Endothelial cell of umbilical vein (primary cell): ENCODE measurements at regions not wholly inside any gene's neighbourhood (a gene's known extent, or its start where the extent isn't known, plus 50 kb on each side); places are given as distances from the start of the nearest gene placed in this dataset.

Experiments
- BruUV-seq: library from RNA; stranded (reverse); fragments of 400-500 nt; replicated peaks from 2 replicates; lab custom pipeline; 2021; lab: Mats Ljungman, UMichigan
- CTCF ChIA-PET: fragments of 300-600, 350-600 bp; sonication (Branson Sonifier 250); formaldehyde crosslinking; loops from one replicate; lab custom pipeline; 2021; ENCODE audit warnings: antibody characterized with exemption, inconsistent platforms; lab: Charles Lee
- POLR2A ChIA-PET: fragments of 300-600, 350-600 bp; sonication (Branson Sonifier 250); formaldehyde crosslinking; loops from one replicate; lab custom pipeline; 2021; ENCODE audit warnings: antibody characterized with exemption, inconsistent platforms; lab: Charles Lee
- DNase-seq: peaks from one replicate; pipeline ENCODE4 v3.0.0-alpha.2; 2011; ENCODE audit warnings: low read depth, low spot score
- FAIRE-seq: peaks from 2 replicates; lab custom pipeline; 2011; peaks lifted over from hg19 to GRCh38; lab: Jason Lieb, UNC
- H2AFZ ChIP-seq: 2 replicates; pipeline ENCODE4 v1.6.0; 2012; ENCODE audit warnings: low read depth, low read length, control low read depth, inconsistent platforms
- H3K27ac ChIP-seq: 2 replicates; pipeline ENCODE4 v1.5.1; 2011; ENCODE audit warnings: low read depth, mild to moderate bottlenecking, control low read depth, low read length, moderate library complexity; ENCODE audit not compliant: insufficient read depth
- H3K27me3 ChIP-seq, 2 experiments: 2 replicates each; pipeline versions ENCODE4 v1.6.0 to v1.6.1; 2011; ENCODE audit warnings: low read length in 2 of 2, mixed read lengths in 1 of 2; ENCODE audit not compliant: control insufficient read depth in 2 of 2, insufficient read depth in 2 of 2
- H3K36me3 ChIP-seq, 2 experiments: 2 replicates in 1 of 2; 3 replicates in 1 of 2; pipeline ENCODE4 v1.5.1; 2011; ENCODE audit warnings: low read length in 2 of 2, mild to moderate bottlenecking in 1 of 2, moderate library complexity in 1 of 2; ENCODE audit not compliant: control insufficient read depth in 2 of 2, insufficient read depth in 2 of 2; ENCODE audit errors: extremely low read depth in 1 of 2
- H3K4me1 ChIP-seq: 3 replicates; pipeline ENCODE4 v1.5.1; 2011; ENCODE audit warnings: mild to moderate bottlenecking, low read length; ENCODE audit not compliant: control insufficient read depth, insufficient read depth; ENCODE audit errors: extremely low read depth
- H3K4me2 ChIP-seq: 2 replicates; pipeline ENCODE4 v1.6.1; 2011; ENCODE audit warnings: low read length, control low read depth, mixed read lengths; ENCODE audit not compliant: insufficient read depth
- H3K4me3 ChIP-seq, 3 experiments: fragments of 200-600 bp in 1 of 3; sonication (generic), shearing (Covaris generic) in 1 of 3; replicated peaks in 1 of 3; 2 replicates each; pipeline ENCODE4 v1.5.1; 2011 to 2016; ENCODE audit warnings: control low read depth in 3 of 3, low read length in 3 of 3, mild to moderate bottlenecking in 2 of 3, inconsistent platforms in 1 of 3, low read depth in 1 of 3, moderate library complexity in 1 of 3; ENCODE audit not compliant: insufficient read depth in 1 of 3
- H3K79me2 ChIP-seq: 2 replicates; pipeline ENCODE4 v1.6.0; 2012; ENCODE audit warnings: low read length, inconsistent platforms; ENCODE audit not compliant: control insufficient read depth, insufficient read depth
- H3K9ac ChIP-seq: replicated peaks from 2 replicates; pipeline ENCODE3; 2011; ENCODE audit warnings: low read length, control low read depth; ENCODE audit not compliant: insufficient read depth; ENCODE audit errors: extremely low read depth
- H3K9me1 ChIP-seq: replicated peaks from 3 replicates; pipeline ENCODE4 v1.6.0; 2011; ENCODE audit warnings: mild to moderate bottlenecking, low read length; ENCODE audit not compliant: control insufficient read depth, insufficient read depth; ENCODE audit errors: extremely low read depth
- H3K9me3 ChIP-seq: replicated peaks from 2 replicates; pipeline ENCODE4 v1.5.1; 2012; ENCODE audit warnings: low read length, inconsistent platforms; ENCODE audit not compliant: control insufficient read depth, insufficient read depth
- H4K20me1 ChIP-seq: replicated peaks from 2 replicates; pipeline ENCODE3; 2011; ENCODE audit warnings: mild to moderate bottlenecking, low read length; ENCODE audit not compliant: control insufficient read depth, insufficient read depth; ENCODE audit errors: extremely low read depth
- EZH2 ChIP-seq: IDR thresholded peaks from 2 replicates; pipeline ENCODE4 v1.6.1; 2012; ENCODE audit warnings: borderline replicate concordance, low read depth, mild to moderate bottlenecking, moderate library complexity, low read length, inconsistent platforms; ENCODE audit not compliant: severe bottlenecking
- FOS ChIP-seq: IDR thresholded peaks from 2 replicates; pipeline ENCODE4 v1.6.1; 2011; ENCODE audit warnings: mild to moderate bottlenecking, low read length, moderate library complexity, borderline replicate concordance; ENCODE audit not compliant: insufficient read depth
- GATA2 ChIP-seq: IDR thresholded peaks from 2 replicates; pipeline ENCODE4 v1.7.0; 2011; ENCODE audit warnings: low read depth, mild to moderate bottlenecking, moderate library complexity, mixed read lengths, low read length; ENCODE audit not compliant: insufficient read length, insufficient read depth
- JUN ChIP-seq: IDR thresholded peaks from 2 replicates; pipeline ENCODE4 v1.6.1; 2011; ENCODE audit warnings: borderline replicate concordance, low read depth; ENCODE audit not compliant: insufficient read length, insufficient read depth
- MYC ChIP-seq: IDR thresholded peaks from one replicate; pipeline ENCODE4 v1.6.1; 2011; ENCODE audit warnings: mild to moderate bottlenecking, low read depth, low read length
- POLR2A ChIP-seq: IDR thresholded peaks from 2 replicates; pipeline ENCODE4 v1.6.1; 2012; ENCODE audit warnings: low read depth, mild to moderate bottlenecking, control low read depth, low read length
- dilution Hi-C: fragments of 300-500 bp; cut with MboI; formaldehyde crosslinking; loops from one replicate; pipeline ENCODE4 v1.15.0; 2019; ENCODE audit warnings: low sequenced_read_pairs; ENCODE audit not compliant: extremely low pct_ligation_motif_present
- intact Hi-C: fragments of 100-400 bp; cut with micrococcal nuclease; formaldehyde crosslinking; loops from one replicate; pipeline ENCODE4 v1.10.0; 2022
- TF ChIP-seq, protein P1 (sequence below): IDR thresholded peaks from 2 replicates; pipeline ENCODE4 v1.6.1; 2011; ENCODE audit not compliant: insufficient read depth, insufficient read length

DNA sequence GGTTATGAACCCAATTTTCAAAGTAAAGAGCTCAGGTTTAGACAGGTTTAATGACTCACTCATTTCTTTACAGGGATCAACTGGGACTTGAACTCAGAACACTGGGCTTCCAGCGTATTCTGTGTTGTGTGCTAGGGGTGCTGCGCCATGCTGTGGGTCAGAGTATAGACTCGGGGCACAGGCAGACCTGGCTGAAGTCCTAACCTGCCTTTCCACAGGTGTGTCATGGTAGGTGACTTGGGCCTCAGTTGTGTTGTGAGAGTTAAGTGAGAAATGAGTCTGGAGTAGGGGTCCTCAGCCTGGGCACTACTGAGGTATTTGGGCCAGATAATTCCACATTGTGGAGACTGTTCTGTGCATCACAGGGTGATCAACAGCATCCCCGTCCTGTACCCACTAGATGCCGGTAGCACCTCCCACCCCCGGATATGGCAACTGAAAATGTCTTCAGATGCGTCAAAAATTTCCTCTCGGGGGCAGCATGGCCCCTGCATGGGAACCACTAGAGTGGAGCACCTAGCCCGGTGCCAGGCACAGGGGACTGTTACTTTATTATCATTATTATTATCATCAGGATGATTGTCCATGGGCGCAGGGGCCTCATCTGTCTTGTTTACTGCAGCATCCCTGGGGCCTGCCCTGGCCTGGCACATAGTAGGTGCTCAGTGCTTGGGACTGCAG is 575.5 kb downstream of the PTPRU start:
- Histone ChIP-seq H3K9me1 (no peaks in the 10 kb centered on the region), H3K27me3 (no peaks in the 10 kb centered on the region), H4K20me1 (no peaks in the 10 kb centered on the region), H3K9me3 (no peaks in the 10 kb centered on the region), H2AFZ (no peak overlapping the region), H3K36me3 (no peaks in the 10 kb centered on the region), H3K27ac (no peak overlapping the region), H3K79me2 (no peaks in the 10 kb centered on the region), H3K4me1 (no peaks in the 10 kb centered on the region), H3K9ac (no peak overlapping the region), H3K4me2 (no peak overlapping the region), H3K4me3 (no peak overlapping the region)
- TF ChIP-seq POLR2A = no peak
- TF ChIP-seq EZH2 = no peak
- no peak for TF ChIP-seq JUN
- no peak for TF ChIP-seq FOS
- no TSS peak for BruUV-seq
- intact Hi-C loops = no loop called here
- FAIRE-seq = no peak
- POLR2A ChIA-PET = no interaction called here
- no peak for DNase-seq
- dilution Hi-C loops = no loop called here
- CTCF ChIA-PET = interaction anchor here (1.9 kb wide), 1 partner anchor 19 kb away, joined by 5 read pairs; no protein-coding TSS in a partner anchor

DNA sequence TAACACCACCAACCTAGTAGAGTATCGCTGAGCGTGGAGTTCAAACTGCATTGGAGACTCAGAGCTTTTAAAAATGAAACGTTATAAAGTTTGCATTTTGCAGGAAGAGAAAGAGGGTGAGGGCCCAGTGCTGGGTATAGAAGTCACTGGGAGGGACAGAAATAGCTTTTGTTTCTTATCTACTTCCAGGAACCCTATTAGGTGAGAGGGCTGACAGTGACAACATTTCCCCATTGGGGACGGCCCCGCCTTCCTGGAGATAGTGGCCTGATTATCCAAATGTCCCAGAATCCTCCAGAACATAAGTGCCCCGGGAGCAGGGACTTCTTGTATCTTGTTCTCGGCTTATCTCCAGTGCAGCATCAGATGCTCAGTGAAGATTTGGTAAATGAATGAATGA is 574.9 kb downstream of the PTPRU start:
- no peaks in the 10 kb centered on the region for H3K36me3 ChIP-seq
- no peak overlapping the region for H3K4me2 ChIP-seq
- no TSS peak for BruUV-seq
- no peaks in the 10 kb centered on the region for H3K4me1 ChIP-seq
- H3K9me1 ChIP-seq = no peaks in the 10 kb centered on the region
- TF ChIP-seq FOS (no peak), MYC (no peak), EZH2 (no peak), GATA2 (no peak)
- TF ChIP-seq, protein P1, sequence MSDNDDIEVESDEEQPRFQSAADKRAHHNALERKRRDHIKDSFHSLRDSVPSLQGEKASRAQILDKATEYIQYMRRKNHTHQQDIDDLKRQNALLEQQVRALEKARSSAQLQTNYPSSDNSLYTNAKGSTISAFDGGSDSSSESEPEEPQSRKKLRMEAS = no peak
- no peaks in the 10 kb centered on the region for H3K27me3 ChIP-seq
- intact Hi-C loops (no loop called here), dilution Hi-C loops (no loop called here)
- CTCF ChIA-PET = interaction anchor here (1.9 kb wide), 1 partner anchor 18 kb away, joined by 5 read pairs; no protein-coding TSS in a partner anchor
- no peak overlapping the region for H3K27ac ChIP-seq
- H4K20me1 ChIP-seq = no peaks in the 10 kb centered on the region
- no peaks in the 10 kb centered on the region for H3K9me3 ChIP-seq
- no peaks in the 10 kb centered on the region for H3K79me2 ChIP-seq
- DNase-seq (no peak), FAIRE-seq (no peak)
- H3K9ac ChIP-seq = no peak overlapping the region
- H2AFZ ChIP-seq = no peak overlapping the region
- no peak overlapping the region for H3K4me3 ChIP-seq
- POLR2A ChIA-PET = no interaction called here
